Right lobe of liver (tissue), 6 donors: ENCODE measurements at regions not wholly inside any gene's neighbourhood (a gene's known extent, or its start where the extent isn't known, plus 50 kb on each side); places are given as distances from the start of the nearest gene placed in this dataset.

Experiments
- ATAC-seq, 4 donors: fragments of 200-7000 bp; cut with Tn5 transposase; one replicate each; pipeline ENCODE4 v1.9.1; 2020; ENCODE audit warnings: mild to moderate bottlenecking in 4 of 4, moderate library complexity in 4 of 4
- DNase-seq, 3 donors: peaks; one replicate each; pipeline ENCODE4 v3.0.0-alpha.2; 2020
- H3K27ac ChIP-seq, 3 donors: fragments of 200-600 bp; one replicate each; pipeline ENCODE4 v1.8.0; 2022
- H3K27me3 ChIP-seq, 2 donors: fragments of 200-600 bp; one replicate each; pipeline ENCODE4 v1.8.0; 2022
- H3K36me3 ChIP-seq, 4 donors: fragments of 200-600 bp; sonication (generic) in 1 of 4; one replicate each; pipeline versions ENCODE4 v1.5.1 to v1.8.0; 2017 to 2022; ENCODE audit warnings: control low read depth in 1 of 4
- H3K4me1 ChIP-seq, 4 donors: fragments of 200-600 bp; sonication (generic) in 1 of 4; one replicate each; pipeline versions ENCODE4 v1.5.1 to v1.8.0; 2017 to 2022; ENCODE audit warnings: control low read depth in 1 of 4
- H3K4me3 ChIP-seq, 3 donors: fragments of 200-600 bp; one replicate each; pipeline ENCODE4 v1.8.0; 2022
- H3K9me3 ChIP-seq, 4 donors: fragments of 200-600 bp; sonication (generic) in 1 of 4; one replicate each; pipeline versions ENCODE4 v1.5.1 to v1.8.0; 2017 to 2022; ENCODE audit warnings: control low read depth in 1 of 4
- POLR2A ChIP-seq: fragments of 450-650 bp; IDR thresholded peaks from one replicate; pipeline ENCODE4 v1.6.1; 2017; ENCODE audit warnings: antibody characterized with exemption, mild to moderate bottlenecking
- WGBS: methylation state at CpG from one replicate; pipeline ENCODE4 v1.1.6; 2018; ENCODE audit warnings: low coverage, low lambda C conversion rate; ENCODE audit not compliant: insufficient coverage; ENCODE audit errors: missing lambda C conversion rate; 5-methylcytosine and 5-hydroxymethylcytosine counted together
- intact Hi-C, 2 donors: fragments of 100-400 bp; cut with DNase I; formaldehyde crosslinking; loops; one replicate each; pipeline versions ENCODE4 v1.11.2 to v1.14.1; 2022
- TF ChIP-seq, protein P1 (sequence below), 4 donors: fragments of 200-600 bp in 3 of 4; fragments of 450-650 bp in 1 of 4; IDR thresholded peaks; one replicate each; pipeline versions ENCODE4 v1.5.1 to v1.8.0; 2016 to 2022; ENCODE audit warnings: antibody characterized with exemption in 4 of 4, mild to moderate bottlenecking in 2 of 4
- donor health status: DM: no; HTN: yes; CAD: no.
- donor health status: DM: no; HTN: no; CAD: no.
- donor health status: DM: no; HTN: no; CAD: no.
- donor health status: DM: no; HTN: yes; CAD: no.
- donor health status: DM: no; HTN: yes; CAD: no.

DNA sequence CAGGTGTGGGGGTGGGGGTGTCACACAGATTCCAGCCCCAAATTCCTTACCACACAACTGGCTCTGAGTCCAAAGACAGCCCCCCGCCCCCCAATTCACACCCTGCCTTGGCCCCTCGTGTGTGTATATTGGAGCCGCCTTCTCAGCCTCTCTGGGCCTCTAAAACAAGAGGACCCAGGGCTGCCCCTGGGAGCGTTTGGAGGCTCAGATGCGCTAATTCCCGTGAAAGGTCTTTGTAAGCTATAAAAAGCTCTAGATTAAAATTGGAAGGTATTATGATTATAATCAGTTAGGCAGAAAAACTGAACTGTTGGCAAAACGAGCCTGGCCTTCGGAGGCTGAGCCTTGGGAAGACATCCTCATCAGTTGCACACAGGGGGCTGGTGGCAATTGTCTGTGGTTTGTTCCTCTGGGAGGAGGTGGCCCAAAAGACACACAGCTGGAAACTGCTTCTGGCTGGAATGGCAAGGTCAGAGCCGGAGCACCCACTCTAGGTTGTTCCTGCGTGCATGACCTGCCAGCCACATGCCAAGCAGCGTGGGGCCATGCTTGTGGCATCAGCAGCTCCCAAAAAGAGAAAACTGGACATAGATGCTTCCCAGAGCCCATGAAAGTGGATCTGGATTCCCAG, 118.5 kb downstream of the PHETA1 start:
- Histone ChIP-seq H3K36me3 (no peaks in the 10 kb centered on the region), H3K27me3 (no peaks in the 10 kb centered on the region), H3K27ac (no peak overlapping the region), H3K4me3 (no peak overlapping the region), H3K4me1 (peaks cover 0 to 12% (median 2%) of the 10 kb centered on the region in 4 donors), H3K9me3 (no peaks in the 10 kb centered on the region)
- DNase-seq, result no peak
- intact Hi-C loops, result no loop called here
- TF ChIP-seq, protein P1, sequence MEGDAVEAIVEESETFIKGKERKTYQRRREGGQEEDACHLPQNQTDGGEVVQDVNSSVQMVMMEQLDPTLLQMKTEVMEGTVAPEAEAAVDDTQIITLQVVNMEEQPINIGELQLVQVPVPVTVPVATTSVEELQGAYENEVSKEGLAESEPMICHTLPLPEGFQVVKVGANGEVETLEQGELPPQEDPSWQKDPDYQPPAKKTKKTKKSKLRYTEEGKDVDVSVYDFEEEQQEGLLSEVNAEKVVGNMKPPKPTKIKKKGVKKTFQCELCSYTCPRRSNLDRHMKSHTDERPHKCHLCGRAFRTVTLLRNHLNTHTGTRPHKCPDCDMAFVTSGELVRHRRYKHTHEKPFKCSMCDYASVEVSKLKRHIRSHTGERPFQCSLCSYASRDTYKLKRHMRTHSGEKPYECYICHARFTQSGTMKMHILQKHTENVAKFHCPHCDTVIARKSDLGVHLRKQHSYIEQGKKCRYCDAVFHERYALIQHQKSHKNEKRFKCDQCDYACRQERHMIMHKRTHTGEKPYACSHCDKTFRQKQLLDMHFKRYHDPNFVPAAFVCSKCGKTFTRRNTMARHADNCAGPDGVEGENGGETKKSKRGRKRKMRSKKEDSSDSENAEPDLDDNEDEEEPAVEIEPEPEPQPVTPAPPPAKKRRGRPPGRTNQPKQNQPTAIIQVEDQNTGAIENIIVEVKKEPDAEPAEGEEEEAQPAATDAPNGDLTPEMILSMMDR (IDR thresholded peaks at IDR 0.05), result no peak
- no peak for TF ChIP-seq POLR2A
- no peak for ATAC-seq
- 85% methylated on average over 7 of the region's 11 CpGs for WGBS

DNA sequence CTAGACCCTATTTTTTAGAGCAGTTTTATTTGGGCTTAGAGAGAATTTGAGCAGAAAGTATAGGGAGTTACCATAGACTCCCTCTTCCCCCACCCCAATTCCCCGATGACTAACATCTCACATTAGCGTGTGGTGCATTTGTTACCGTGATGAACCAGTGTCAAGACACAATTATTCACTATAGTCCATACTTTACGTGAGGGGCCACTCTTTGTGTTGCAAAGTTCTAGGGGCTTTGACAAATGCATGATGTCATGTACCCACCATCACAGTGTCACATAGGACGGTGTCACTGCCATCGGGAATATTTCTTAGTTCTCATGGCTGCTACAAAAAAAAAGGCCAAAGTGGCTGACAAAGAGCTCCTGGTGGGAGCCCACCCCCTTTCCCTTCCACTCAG, 119.1 kb downstream of the PHETA1 start:
- peaks cover 0 to 12% (median 2%) of the 10 kb centered on the region in 4 donors for H3K4me1 ChIP-seq
- whole genome bisulfite sequencing, result 79% methylated on average over 5 of the region's 6 CpGs
- no peak overlapping the region for H3K4me3 ChIP-seq
- DNase-seq (no peak), ATAC-seq (no peak)
- no peak overlapping the region for H3K27ac ChIP-seq
- no peaks in the 10 kb centered on the region for H3K27me3 ChIP-seq
- intact Hi-C loops, result no loop called here
- no peaks in the 10 kb centered on the region for H3K9me3 ChIP-seq
- H3K36me3 ChIP-seq, result no peaks in the 10 kb centered on the region
- TF ChIP-seq, protein P1 (IDR thresholded peaks at IDR 0.05), result no peak
- no peak for TF ChIP-seq POLR2A

DNA sequence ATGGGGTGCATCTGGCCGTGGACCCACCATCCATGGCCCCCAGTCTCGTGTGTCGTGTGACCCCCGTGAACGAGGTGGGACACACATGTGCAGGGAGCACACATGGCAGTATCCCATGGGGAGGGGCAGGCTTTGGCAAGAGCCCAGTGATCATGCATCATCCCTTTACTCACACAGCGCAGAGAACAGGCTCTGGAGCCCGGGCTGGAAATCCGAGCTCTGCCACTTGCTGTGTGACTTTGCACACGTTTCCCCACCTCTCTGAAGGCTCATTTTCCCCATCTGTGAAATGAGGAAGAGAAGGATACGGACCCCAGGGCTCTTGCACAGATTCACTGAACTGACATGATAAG, 119.9 kb downstream of the PHETA1 start:
- no peak overlapping the region for H3K4me3 ChIP-seq
- WGBS, result 75% methylated on average over 3 of the region's 10 CpGs
- H3K36me3 ChIP-seq, result no peaks in the 10 kb centered on the region
- intact Hi-C loops, result no loop called here
- peaks cover 0 to 12% (median 2%) of the 10 kb centered on the region in 4 donors for H3K4me1 ChIP-seq
- H3K27ac ChIP-seq, result no peak overlapping the region
- no peaks in the 10 kb centered on the region for H3K27me3 ChIP-seq
- no peaks in the 10 kb centered on the region for H3K9me3 ChIP-seq
- DNase-seq (no peak), ATAC-seq (no peak)
- TF ChIP-seq, protein P1 (IDR thresholded peaks at IDR 0.05), result no peak
- no peak for TF ChIP-seq POLR2A

DNA sequence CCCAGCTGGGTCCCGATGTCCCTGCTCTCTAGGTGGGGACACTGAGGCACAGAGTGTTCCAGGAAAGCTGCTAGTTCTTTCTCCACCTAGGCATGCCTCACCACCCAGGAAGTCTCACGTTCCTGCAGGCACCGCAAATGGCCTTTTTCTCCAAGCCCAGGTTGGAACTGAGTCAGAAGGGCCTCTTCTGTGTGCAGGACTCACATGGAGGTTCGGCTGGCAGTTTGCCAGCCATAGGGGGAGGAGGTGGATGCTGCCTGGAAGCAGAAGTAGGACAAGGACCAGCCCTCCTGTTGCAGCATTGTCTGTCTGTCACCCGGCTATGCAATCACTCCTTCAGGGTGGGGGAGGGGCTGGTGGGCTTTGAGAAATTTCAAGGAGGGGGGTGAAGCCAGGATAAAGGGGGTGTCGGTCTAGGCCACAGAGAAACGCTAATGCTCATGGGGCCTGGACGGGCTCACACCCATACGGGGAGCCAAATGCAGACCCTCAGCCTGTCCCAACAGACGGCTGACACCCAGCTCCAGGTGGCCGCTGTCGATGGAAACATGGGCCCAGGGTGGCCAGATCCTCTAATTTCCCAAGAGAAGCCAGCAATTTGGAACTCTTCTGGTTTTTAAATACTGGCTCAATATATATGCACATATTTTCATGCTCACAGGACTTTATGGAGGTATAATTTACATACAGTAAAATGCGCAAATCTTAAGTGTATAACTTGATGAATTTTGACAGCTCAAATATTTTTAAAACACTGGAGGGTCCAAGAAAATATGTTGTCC, 120.5 kb downstream of the PHETA1 start:
- Histone ChIP-seq H3K27ac (no peak overlapping the region), H3K27me3 (no peaks in the 10 kb centered on the region), H3K4me1 (peaks cover 0 to 12% (median 2%) of the 10 kb centered on the region in 4 donors), H3K9me3 (no peaks in the 10 kb centered on the region), H3K36me3 (no peaks in the 10 kb centered on the region), H3K4me3 (no peak overlapping the region)
- intact Hi-C loops, result no loop called here
- DNase-seq, result peak in 1 of 3 donors; percentile 25
- TF ChIP-seq POLR2A, result no peak
- TF ChIP-seq, protein P1 (IDR thresholded peaks at IDR 0.05), result no peak
- no peak for ATAC-seq
- 64% methylated on average over 6 of the region's 13 CpGs for WGBS
